Upper lobe of left lung (tissue), 4 donors: ENCODE measurements at regions not wholly inside any gene's neighbourhood (a gene's known extent, or its start where the extent isn't known, plus 50 kb on each side); places are given as distances from the start of the nearest gene placed in this dataset.

Experiments
- CTCF ChIP-seq, 6 experiments: fragments of 450-650 bp in 4 of 6; fragments of 200-600 bp in 2 of 6; sonication (generic) in 2 of 6; IDR thresholded peaks; one replicate each; pipeline ENCODE4 v1.5.1; 2016 to 2019; ENCODE audit warnings: antibody characterized with exemption in 6 of 6
- POLR2A ChIP-seq, 4 donors: fragments of 450-650 bp; IDR thresholded peaks; one replicate each; pipeline ENCODE4 v1.5.1; 2016 to 2017; ENCODE audit warnings: antibody characterized with exemption in 4 of 4, mild to moderate bottlenecking in 2 of 4

GRCh38 chr6:133689863-133690262 is 199.1 kb upstream of the TCF21 start:
- no peak for TF ChIP-seq CTCF (IDR thresholded peaks at IDR 0.05)
- TF ChIP-seq POLR2A (IDR thresholded peaks at IDR 0.05) = no peak
